PFSK-1 (cell line): ENCODE measurements at regions not wholly inside any gene's neighbourhood (a gene's known extent, or its start where the extent isn't known, plus 50 kb on each side); places are given as distances from the start of the nearest gene placed in this dataset.

ENCODE experiments used
- POLR2AphosphoS5 ChIP-seq: IDR thresholded peaks from 2 replicates; pipeline ENCODE4 v1.6.1; 2012; ENCODE audit warnings: low read depth, mild to moderate bottlenecking, control low read depth, low read length, moderate library complexity
- SIN3A ChIP-seq: IDR thresholded peaks from 2 replicates; pipeline ENCODE4 v1.6.1; 2012; ENCODE audit warnings: mild to moderate bottlenecking, low read length, moderate library complexity, borderline replicate concordance; ENCODE audit not compliant: insufficient read depth
- TF ChIP-seq, protein P1 (sequence below), 2 experiments: IDR thresholded peaks; 2 replicates each; pipeline versions ENCODE4 v1.6.1 to v1.8.0; 2011 to 2012; ENCODE audit warnings: low read depth in 2 of 2, low read length in 2 of 2, control low read depth in 1 of 2, inconsistent platforms in 1 of 2, mild to moderate bottlenecking in 1 of 2, moderate library complexity in 1 of 2; ENCODE audit not compliant: insufficient read depth in 1 of 2

DNA sequence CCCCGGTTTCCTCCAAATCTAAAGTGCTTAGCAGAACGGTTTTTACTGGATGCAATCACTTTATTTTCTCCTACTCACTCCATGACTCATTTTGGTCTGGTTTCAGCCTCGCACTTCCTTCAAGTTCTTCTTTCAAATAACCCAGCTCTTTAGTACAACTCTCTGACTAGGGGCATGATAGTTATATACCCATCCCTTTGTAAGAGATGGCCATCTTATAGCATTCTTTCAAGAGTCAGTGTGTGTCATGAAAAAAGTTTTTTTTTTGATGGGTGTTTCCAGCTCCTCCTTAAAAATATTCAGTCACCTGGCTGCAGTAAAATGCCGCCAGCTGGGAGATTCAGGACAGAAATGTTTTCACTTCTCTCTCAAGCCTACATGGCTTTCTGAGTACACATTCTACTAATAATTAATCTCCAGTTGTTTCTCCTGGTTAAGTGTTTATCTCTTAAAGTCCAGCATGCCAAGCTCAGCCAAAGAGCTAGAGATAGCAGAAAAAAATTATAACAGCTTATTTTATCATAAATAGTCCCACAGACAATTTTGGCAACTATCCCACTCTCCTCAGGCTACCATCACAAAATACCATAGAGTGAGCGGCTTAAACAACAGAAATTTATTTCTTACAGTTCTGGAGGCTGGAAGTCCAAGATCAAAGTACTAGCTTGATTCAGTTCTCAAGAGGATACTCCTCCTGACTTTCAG, 139.3 kb downstream of the GASK1B start:
- TF ChIP-seq POLR2AphosphoS5 (no peak), SIN3A (no peak)
- TF ChIP-seq, protein P1, sequence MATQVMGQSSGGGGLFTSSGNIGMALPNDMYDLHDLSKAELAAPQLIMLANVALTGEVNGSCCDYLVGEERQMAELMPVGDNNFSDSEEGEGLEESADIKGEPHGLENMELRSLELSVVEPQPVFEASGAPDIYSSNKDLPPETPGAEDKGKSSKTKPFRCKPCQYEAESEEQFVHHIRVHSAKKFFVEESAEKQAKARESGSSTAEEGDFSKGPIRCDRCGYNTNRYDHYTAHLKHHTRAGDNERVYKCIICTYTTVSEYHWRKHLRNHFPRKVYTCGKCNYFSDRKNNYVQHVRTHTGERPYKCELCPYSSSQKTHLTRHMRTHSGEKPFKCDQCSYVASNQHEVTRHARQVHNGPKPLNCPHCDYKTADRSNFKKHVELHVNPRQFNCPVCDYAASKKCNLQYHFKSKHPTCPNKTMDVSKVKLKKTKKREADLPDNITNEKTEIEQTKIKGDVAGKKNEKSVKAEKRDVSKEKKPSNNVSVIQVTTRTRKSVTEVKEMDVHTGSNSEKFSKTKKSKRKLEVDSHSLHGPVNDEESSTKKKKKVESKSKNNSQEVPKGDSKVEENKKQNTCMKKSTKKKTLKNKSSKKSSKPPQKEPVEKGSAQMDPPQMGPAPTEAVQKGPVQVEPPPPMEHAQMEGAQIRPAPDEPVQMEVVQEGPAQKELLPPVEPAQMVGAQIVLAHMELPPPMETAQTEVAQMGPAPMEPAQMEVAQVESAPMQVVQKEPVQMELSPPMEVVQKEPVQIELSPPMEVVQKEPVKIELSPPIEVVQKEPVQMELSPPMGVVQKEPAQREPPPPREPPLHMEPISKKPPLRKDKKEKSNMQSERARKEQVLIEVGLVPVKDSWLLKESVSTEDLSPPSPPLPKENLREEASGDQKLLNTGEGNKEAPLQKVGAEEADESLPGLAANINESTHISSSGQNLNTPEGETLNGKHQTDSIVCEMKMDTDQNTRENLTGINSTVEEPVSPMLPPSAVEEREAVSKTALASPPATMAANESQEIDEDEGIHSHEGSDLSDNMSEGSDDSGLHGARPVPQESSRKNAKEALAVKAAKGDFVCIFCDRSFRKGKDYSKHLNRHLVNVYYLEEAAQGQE (IDR thresholded peaks at IDR 0.05; ENCODE audit: insufficient read depth in 1 of 2, low read depth in 2 of 2, low read length in 2 of 2): no peak
